GM23338 (cell line): ENCODE measurements at regions not wholly inside any gene's neighbourhood (a gene's known extent, or its start where the extent isn't known, plus 50 kb on each side); places are given as distances from the start of the nearest gene placed in this dataset.

Experiments used
- ATAC-seq: fragments of 200-7000 bp; cut with Tn5 transposase; 3 replicates; pipeline ENCODE4 v1.9.1; 2020
- DNase-seq: peaks from one replicate; pipeline ENCODE4 v3.0.0-alpha.2; 2015; ENCODE audit warnings: low spot score
- H2AFZ ChIP-seq: fragments of 200-600 bp; sonication (generic); 2 replicates; pipeline ENCODE4 v1.8.0; 2016; ENCODE audit warnings: antibody characterized with exemption, mild to moderate bottlenecking, moderate library complexity
- H3F3A ChIP-seq: fragments of 200-600 bp; sonication (generic); replicated peaks from 2 replicates; pipeline ENCODE4 v1.8.0; 2017; ENCODE audit warnings: antibody characterized with exemption, mixed run types, low read depth
- H3K27ac ChIP-seq: fragments of 200-600 bp; sonication (generic); 2 replicates; pipeline ENCODE4 v1.6.1; 2016; ENCODE audit warnings: low read depth
- H3K27me3 ChIP-seq: fragments of 200-600 bp; sonication (generic); 2 replicates; pipeline ENCODE4 v1.8.0; 2016; ENCODE audit warnings: mild to moderate bottlenecking, mixed run types, moderate library complexity; ENCODE audit not compliant: insufficient read depth
- H3K36me3 ChIP-seq: fragments of 200-600 bp; sonication (generic); 2 replicates; pipeline ENCODE4 v1.8.0; 2016; ENCODE audit warnings: mild to moderate bottlenecking; ENCODE audit not compliant: insufficient read depth
- H3K4me1 ChIP-seq: fragments of 200-600 bp; sonication (generic); 2 replicates; pipeline ENCODE4 v1.8.0; 2016; ENCODE audit warnings: mild to moderate bottlenecking, moderate library complexity; ENCODE audit not compliant: insufficient read depth
- H3K4me2 ChIP-seq: fragments of 200-600 bp; sonication (generic); 2 replicates; pipeline ENCODE4 v1.7.1; 2017; ENCODE audit warnings: mixed run types
- H3K4me3 ChIP-seq: fragments of 200-600 bp; sonication (generic); 2 replicates; pipeline ENCODE4 v1.6.1; 2016; ENCODE audit warnings: mixed run types
- H3K79me2 ChIP-seq: fragments of 200-600 bp; sonication (generic); replicated peaks from 2 replicates; pipeline ENCODE4 v1.8.0; 2017; ENCODE audit warnings: mild to moderate bottlenecking; ENCODE audit not compliant: insufficient read depth
- H3K9me2 ChIP-seq: fragments of 200-600 bp; sonication (generic); 2 replicates; pipeline ENCODE4 v1.8.0; 2017; ENCODE audit not compliant: insufficient read depth
- H4K20me1 ChIP-seq: fragments of 200-600 bp; sonication (generic); replicated peaks from 2 replicates; pipeline ENCODE4 v1.8.0; 2017; ENCODE audit warnings: mild to moderate bottlenecking; ENCODE audit not compliant: insufficient read depth
- H3K27ac Mint-ChIP-seq: 2 replicates; pipeline ENCODE4 v1.8.0; 2020; ENCODE audit warnings: inconsistent platforms, mild to moderate bottlenecking, moderate library complexity, mixed read lengths
- H3K27me3 Mint-ChIP-seq: 3 replicates; pipeline ENCODE4 v1.8.0; 2022; ENCODE audit warnings: low read depth, mild to moderate bottlenecking, moderate library complexity, mixed read lengths, inconsistent platforms; ENCODE audit not compliant: insufficient read depth, poor library complexity
- H3K36me3 Mint-ChIP-seq: 3 replicates; pipeline ENCODE4 v1.8.0; 2021; ENCODE audit warnings: low read depth, mild to moderate bottlenecking, inconsistent platforms, moderate library complexity, mixed read lengths
- H3K4me1 Mint-ChIP-seq: 3 replicates; pipeline ENCODE4 v1.8.0; 2020; ENCODE audit warnings: mild to moderate bottlenecking, inconsistent platforms, mixed read lengths
- H3K4me3 Mint-ChIP-seq: 3 replicates; pipeline ENCODE4 v1.8.0; 2021; ENCODE audit warnings: moderate library complexity, mild to moderate bottlenecking, inconsistent platforms, mixed read lengths
- H3K9me3 Mint-ChIP-seq: 3 replicates; pipeline ENCODE4 v1.8.0; 2020; ENCODE audit warnings: moderate library complexity, mild to moderate bottlenecking, inconsistent platforms, mixed read lengths
- CREB1 ChIP-seq: fragments of 250-450 bp; sonication (Bioruptor Pico); IDR thresholded peaks from 2 replicates; pipeline ENCODE4 v1.5.0; 2020; ENCODE audit warnings: low read depth, mild to moderate bottlenecking, moderate library complexity
- EZH2phosphoT487 ChIP-seq: fragments of 200-600 bp; sonication (generic); IDR thresholded peaks from one replicate; pipeline ENCODE4 v1.8.1; 2018; ENCODE audit warnings: antibody characterized with exemption; ENCODE audit not compliant: unreplicated experiment
- NANOG ChIP-seq: IDR thresholded peaks from 2 replicates; pipeline ENCODE4 v1.6.1; 2016; ENCODE audit warnings: antibody characterized with exemption, borderline replicate concordance
- ZNF114 ChIP-seq: fragments of 250-450 bp; sonication (Bioruptor Pico); IDR thresholded peaks from 2 replicates; pipeline ENCODE4 v1.5.0; 2020; ENCODE audit warnings: mild to moderate bottlenecking, moderate library complexity
- TF ChIP-seq, protein P1 (sequence below): fragments of 250-450 bp; sonication (Bioruptor Pico); IDR thresholded peaks from 2 replicates; pipeline ENCODE4 v1.5.0; 2020; ENCODE audit warnings: mild to moderate bottlenecking, moderate library complexity
- TF ChIP-seq, protein P2 (sequence below): IDR thresholded peaks from 2 replicates; pipeline ENCODE4 v1.6.1; 2016; ENCODE audit warnings: antibody characterized with exemption
- TF ChIP-seq, protein P3 (sequence below): IDR thresholded peaks from one replicate; pipeline ENCODE4 v1.6.1; 2018; ENCODE audit warnings: antibody characterized with exemption; ENCODE audit not compliant: unreplicated experiment
- TF ChIP-seq, protein P4 (sequence below), 2 experiments: fragments of 200-600 bp in 1 of 2; sonication (generic) in 1 of 2; conservative IDR thresholded peaks; 2 replicates each; pipeline versions ENCODE4 v1.5.1 to v1.6.1; 2016 to 2017; ENCODE audit warnings: antibody characterized with exemption in 2 of 2, low read depth in 2 of 2, mild to moderate bottlenecking in 2 of 2, moderate library complexity in 1 of 2

DNA sequence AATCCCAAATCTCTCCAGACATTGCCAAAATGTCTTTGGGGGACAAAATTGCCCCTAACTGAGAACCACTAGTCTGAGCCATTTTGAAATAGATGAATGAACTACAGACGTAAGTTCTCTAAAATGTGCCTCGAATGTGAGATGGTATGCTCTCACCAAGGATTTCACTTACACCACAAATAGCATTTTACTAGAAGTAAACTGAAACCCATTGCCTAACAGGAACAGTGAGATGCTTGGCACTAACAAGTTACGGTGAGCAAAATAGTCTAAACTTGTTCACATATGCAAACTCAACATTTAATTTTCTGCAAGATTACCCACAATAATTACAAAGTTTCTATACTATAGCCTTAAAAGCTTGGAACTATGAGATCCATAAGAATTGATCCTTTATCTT lies 343.6 kb upstream of the ESRRG start (continued):
- TF ChIP-seq, protein P1, sequence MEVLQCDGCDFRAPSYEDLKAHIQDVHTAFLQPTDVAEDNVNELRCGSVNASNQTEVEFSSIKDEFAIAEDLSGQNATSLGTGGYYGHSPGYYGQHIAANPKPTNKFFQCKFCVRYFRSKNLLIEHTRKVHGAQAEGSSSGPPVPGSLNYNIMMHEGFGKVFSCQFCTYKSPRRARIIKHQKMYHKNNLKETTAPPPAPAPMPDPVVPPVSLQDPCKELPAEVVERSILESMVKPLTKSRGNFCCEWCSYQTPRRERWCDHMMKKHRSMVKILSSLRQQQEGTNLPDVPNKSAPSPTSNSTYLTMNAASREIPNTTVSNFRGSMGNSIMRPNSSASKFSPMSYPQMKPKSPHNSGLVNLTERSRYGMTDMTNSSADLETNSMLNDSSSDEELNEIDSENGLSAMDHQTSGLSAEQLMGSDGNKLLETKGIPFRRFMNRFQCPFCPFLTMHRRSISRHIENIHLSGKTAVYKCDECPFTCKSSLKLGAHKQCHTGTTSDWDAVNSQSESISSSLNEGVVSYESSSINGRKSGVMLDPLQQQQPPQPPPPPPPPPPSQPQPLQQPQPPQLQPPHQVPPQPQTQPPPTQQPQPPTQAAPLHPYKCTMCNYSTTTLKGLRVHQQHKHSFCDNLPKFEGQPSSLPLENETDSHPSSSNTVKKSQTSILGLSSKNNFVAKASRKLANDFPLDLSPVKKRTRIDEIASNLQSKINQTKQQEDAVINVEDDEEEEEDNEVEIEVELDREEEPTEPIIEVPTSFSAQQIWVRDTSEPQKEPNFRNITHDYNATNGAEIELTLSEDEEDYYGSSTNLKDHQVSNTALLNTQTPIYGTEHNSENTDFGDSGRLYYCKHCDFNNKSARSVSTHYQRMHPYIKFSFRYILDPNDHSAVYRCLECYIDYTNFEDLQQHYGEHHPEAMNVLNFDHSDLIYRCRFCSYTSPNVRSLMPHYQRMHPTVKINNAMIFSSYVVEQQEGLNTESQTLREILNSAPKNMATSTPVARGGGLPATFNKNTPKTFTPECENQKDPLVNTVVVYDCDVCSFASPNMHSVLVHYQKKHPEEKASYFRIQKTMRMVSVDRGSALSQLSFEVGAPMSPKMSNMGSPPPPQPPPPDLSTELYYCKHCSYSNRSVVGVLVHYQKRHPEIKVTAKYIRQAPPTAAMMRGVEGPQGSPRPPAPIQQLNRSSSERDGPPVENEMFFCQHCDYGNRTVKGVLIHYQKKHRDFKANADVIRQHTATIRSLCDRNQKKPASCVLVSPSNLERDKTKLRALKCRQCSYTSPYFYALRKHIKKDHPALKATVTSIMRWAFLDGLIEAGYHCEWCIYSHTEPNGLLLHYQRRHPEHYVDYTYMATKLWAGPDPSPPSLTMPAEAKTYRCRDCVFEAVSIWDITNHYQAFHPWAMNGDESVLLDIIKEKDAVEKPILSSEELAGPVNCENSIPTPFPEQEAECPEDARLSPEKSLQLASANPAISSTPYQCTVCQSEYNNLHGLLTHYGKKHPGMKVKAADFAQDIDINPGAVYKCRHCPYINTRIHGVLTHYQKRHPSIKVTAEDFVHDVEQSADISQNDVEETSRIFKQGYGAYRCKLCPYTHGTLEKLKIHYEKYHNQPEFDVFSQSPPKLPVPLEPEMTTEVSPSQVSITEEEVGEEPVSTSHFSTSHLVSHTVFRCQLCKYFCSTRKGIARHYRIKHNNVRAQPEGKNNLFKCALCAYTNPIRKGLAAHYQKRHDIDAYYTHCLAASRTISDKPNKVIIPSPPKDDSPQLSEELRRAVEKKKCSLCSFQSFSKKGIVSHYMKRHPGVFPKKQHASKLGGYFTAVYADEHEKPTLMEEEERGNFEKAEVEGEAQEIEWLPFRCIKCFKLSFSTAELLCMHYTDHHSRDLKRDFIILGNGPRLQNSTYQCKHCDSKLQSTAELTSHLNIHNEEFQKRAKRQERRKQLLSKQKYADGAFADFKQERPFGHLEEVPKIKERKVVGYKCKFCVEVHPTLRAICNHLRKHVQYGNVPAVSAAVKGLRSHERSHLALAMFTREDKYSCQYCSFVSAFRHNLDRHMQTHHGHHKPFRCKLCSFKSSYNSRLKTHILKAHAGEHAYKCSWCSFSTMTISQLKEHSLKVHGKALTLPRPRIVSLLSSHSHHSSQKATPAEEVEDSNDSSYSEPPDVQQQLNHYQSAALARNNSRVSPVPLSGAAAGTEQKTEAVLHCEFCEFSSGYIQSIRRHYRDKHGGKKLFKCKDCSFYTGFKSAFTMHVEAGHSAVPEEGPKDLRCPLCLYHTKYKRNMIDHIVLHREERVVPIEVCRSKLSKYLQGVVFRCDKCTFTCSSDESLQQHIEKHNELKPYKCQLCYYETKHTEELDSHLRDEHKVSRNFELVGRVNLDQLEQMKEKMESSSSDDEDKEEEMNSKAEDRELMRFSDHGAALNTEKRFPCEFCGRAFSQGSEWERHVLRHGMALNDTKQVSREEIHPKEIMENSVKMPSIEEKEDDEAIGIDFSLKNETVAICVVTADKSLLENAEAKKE: no peak
- TF ChIP-seq, protein P2, sequence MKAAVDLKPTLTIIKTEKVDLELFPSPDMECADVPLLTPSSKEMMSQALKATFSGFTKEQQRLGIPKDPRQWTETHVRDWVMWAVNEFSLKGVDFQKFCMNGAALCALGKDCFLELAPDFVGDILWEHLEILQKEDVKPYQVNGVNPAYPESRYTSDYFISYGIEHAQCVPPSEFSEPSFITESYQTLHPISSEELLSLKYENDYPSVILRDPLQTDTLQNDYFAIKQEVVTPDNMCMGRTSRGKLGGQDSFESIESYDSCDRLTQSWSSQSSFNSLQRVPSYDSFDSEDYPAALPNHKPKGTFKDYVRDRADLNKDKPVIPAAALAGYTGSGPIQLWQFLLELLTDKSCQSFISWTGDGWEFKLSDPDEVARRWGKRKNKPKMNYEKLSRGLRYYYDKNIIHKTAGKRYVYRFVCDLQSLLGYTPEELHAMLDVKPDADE: no peak

DNA sequence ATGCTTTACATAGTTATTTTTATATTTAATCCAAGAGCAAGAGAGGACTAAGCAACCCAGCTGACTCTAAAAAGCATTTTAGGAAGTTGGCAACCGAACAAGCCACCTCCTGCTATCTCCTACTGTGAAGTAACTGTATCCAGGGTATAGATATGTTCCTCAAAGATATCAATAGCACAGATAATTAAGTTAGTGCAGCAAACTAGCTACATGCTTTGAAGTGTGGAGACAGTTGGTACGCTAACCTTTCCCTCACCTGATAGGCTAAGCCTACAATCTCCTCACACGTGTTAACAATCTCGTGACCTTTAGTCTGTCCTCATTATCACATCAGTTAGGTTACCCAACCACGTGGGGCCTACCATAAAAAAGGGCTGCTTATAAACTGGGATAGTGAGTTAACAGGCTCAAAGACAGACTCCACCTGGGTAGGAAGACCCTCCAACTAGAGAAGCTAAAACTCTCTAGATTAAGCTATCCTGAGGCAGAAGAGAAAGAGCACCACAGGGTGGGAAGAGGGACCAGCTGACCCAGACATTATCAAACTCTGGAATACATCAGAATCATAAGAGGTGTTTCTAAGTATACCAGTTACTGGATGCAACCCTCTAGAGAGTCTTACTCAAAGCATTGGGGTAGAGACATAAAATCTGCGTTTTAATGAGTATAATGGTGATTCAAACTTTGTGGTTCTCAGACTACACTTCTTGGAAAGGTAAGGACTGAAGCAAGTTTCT lies 340.1 kb upstream of the ESRRG start:
- H3K4me1 ChIP-seq: no peaks in the 10 kb centered on the region
- H4K20me1 ChIP-seq: no peaks in the 10 kb centered on the region
- H3F3A ChIP-seq: no peaks in the 10 kb centered on the region
- H3K4me3 Mint-ChIP-seq: no peak overlapping the region
- H3K36me3 Mint-ChIP-seq: no peaks in the 10 kb centered on the region
- H3K4me2 ChIP-seq: no peak overlapping the region
- no peaks in the 10 kb centered on the region for H3K27me3 Mint-ChIP-seq
- no peaks in the 10 kb centered on the region for H3K27me3 ChIP-seq
- H2AFZ ChIP-seq: no peak overlapping the region
- DNase-seq (no peak), ATAC-seq (no peak)
- H3K79me2 ChIP-seq: no peaks in the 10 kb centered on the region
- no peaks in the 10 kb centered on the region for H3K9me3 Mint-ChIP-seq
- H3K4me3 ChIP-seq: no peak overlapping the region
- H3K27ac ChIP-seq: no peak overlapping the region
- H3K4me1 Mint-ChIP-seq: no peaks in the 10 kb centered on the region; the same call in 2 of the 3 replicates
- no peaks in the 10 kb centered on the region for H3K9me2 ChIP-seq
- no peak overlapping the region for H3K27ac Mint-ChIP-seq
- H3K36me3 ChIP-seq: no peaks in the 10 kb centered on the region
- TF ChIP-seq, protein P3, sequence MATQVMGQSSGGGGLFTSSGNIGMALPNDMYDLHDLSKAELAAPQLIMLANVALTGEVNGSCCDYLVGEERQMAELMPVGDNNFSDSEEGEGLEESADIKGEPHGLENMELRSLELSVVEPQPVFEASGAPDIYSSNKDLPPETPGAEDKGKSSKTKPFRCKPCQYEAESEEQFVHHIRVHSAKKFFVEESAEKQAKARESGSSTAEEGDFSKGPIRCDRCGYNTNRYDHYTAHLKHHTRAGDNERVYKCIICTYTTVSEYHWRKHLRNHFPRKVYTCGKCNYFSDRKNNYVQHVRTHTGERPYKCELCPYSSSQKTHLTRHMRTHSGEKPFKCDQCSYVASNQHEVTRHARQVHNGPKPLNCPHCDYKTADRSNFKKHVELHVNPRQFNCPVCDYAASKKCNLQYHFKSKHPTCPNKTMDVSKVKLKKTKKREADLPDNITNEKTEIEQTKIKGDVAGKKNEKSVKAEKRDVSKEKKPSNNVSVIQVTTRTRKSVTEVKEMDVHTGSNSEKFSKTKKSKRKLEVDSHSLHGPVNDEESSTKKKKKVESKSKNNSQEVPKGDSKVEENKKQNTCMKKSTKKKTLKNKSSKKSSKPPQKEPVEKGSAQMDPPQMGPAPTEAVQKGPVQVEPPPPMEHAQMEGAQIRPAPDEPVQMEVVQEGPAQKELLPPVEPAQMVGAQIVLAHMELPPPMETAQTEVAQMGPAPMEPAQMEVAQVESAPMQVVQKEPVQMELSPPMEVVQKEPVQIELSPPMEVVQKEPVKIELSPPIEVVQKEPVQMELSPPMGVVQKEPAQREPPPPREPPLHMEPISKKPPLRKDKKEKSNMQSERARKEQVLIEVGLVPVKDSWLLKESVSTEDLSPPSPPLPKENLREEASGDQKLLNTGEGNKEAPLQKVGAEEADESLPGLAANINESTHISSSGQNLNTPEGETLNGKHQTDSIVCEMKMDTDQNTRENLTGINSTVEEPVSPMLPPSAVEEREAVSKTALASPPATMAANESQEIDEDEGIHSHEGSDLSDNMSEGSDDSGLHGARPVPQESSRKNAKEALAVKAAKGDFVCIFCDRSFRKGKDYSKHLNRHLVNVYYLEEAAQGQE: no peak
- TF ChIP-seq EZH2phosphoT487 (no peak), CREB1 (CRISPR knock-in tag) (no peak), ZNF114 (CRISPR knock-in tag) (no peak), NANOG (no peak)
- TF ChIP-seq, protein P4, sequence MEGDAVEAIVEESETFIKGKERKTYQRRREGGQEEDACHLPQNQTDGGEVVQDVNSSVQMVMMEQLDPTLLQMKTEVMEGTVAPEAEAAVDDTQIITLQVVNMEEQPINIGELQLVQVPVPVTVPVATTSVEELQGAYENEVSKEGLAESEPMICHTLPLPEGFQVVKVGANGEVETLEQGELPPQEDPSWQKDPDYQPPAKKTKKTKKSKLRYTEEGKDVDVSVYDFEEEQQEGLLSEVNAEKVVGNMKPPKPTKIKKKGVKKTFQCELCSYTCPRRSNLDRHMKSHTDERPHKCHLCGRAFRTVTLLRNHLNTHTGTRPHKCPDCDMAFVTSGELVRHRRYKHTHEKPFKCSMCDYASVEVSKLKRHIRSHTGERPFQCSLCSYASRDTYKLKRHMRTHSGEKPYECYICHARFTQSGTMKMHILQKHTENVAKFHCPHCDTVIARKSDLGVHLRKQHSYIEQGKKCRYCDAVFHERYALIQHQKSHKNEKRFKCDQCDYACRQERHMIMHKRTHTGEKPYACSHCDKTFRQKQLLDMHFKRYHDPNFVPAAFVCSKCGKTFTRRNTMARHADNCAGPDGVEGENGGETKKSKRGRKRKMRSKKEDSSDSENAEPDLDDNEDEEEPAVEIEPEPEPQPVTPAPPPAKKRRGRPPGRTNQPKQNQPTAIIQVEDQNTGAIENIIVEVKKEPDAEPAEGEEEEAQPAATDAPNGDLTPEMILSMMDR (conservative IDR thresholded peaks at IDR 0.05; ENCODE audit: low read depth in 2 of 2): no peak
- TF ChIP-seq, protein P2: no peak
